ENCODE measurements at regions not wholly inside any gene's neighbourhood (a gene's known extent, or its start where the extent isn't known, plus 50 kb on each side); places are given as distances from the start of the nearest gene placed in this dataset.

- Histone ChIP-seq H3K27ac (ENCODE audit: low read depth, low read length) (no peak overlapping the region), H3K4me3 (ENCODE audit: low read depth, low read length) (no peak overlapping the region), H3K9me3 (ENCODE audit: control insufficient read depth, insufficient read depth, low read length) (peaks cover 22% of the 10 kb centered on the region), H3K27me3 (ENCODE audit: control insufficient read depth, insufficient read depth, low read length) (no peaks in the 10 kb centered on the region)
- TF ChIP-seq, protein P1, sequence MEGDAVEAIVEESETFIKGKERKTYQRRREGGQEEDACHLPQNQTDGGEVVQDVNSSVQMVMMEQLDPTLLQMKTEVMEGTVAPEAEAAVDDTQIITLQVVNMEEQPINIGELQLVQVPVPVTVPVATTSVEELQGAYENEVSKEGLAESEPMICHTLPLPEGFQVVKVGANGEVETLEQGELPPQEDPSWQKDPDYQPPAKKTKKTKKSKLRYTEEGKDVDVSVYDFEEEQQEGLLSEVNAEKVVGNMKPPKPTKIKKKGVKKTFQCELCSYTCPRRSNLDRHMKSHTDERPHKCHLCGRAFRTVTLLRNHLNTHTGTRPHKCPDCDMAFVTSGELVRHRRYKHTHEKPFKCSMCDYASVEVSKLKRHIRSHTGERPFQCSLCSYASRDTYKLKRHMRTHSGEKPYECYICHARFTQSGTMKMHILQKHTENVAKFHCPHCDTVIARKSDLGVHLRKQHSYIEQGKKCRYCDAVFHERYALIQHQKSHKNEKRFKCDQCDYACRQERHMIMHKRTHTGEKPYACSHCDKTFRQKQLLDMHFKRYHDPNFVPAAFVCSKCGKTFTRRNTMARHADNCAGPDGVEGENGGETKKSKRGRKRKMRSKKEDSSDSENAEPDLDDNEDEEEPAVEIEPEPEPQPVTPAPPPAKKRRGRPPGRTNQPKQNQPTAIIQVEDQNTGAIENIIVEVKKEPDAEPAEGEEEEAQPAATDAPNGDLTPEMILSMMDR (IDR thresholded peaks at IDR 0.05; ENCODE audit: low read depth, low read length), result no peak
- no peak for DNase-seq (ENCODE audit: low read depth, low spot score)
- CTCF ChIA-PET, result no interaction called here
- POLR2A ChIA-PET, result no interaction called here
Observed at GRCh38 chr5:7066471-7067235, 329.3 kb upstream of the ADCY2 start.

GRCh38 chr5:7068156-7068555 is 327.8 kb upstream of the ADCY2 start:
- ChIA-PET CTCF (no interaction called here), POLR2A (no interaction called here)
- H3K27me3 ChIP-seq (ENCODE audit: control insufficient read depth, insufficient read depth, low read length), result no peaks in the 10 kb centered on the region
- H3K27ac ChIP-seq (ENCODE audit: low read depth, low read length), result no peak overlapping the region
- DNase-seq (ENCODE audit: low read depth, low spot score), result no peak
- H3K9me3 ChIP-seq (ENCODE audit: control insufficient read depth, insufficient read depth, low read length), result peaks cover 27% of the 10 kb centered on the region
- TF ChIP-seq, protein P1 (IDR thresholded peaks at IDR 0.05; ENCODE audit: low read depth, low read length), result no peak
- no peak overlapping the region for H3K4me3 ChIP-seq (ENCODE audit: low read depth, low read length)

DNA sequence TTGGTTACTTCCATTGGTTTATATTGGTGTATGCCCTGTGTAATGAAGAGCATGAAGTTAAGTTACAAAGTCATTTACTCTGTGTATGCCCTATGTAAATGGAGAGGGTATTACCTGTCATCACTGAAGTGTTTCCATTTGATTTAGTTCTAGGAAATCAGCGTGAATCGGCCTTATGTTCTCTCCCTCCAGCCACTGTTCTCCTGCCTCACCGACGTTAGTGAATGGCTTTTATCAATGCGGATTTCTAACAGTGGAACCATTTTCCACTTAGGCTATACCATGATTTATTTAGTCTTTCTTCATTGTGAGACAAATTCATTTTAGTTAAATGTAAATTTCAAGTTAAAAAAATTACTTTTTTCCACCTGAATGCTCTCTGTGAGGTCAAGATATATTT is 327.0 kb upstream of the ADCY2 start:
- CTCF ChIA-PET, result no interaction called here
- Histone ChIP-seq H3K27ac (ENCODE audit: low read depth, low read length) (no peak overlapping the region), H3K27me3 (ENCODE audit: control insufficient read depth, insufficient read depth, low read length) (no peaks in the 10 kb centered on the region), H3K4me3 (ENCODE audit: low read depth, low read length) (no peak overlapping the region), H3K9me3 (ENCODE audit: control insufficient read depth, insufficient read depth, low read length) (peaks cover 32% of the 10 kb centered on the region)
- DNase-seq (ENCODE audit: low read depth, low spot score), result no peak
- TF ChIP-seq, protein P1 (IDR thresholded peaks at IDR 0.05; ENCODE audit: low read depth, low read length), result no peak
- POLR2A ChIA-PET, result no interaction called here

- TF ChIP-seq, protein P1 (IDR thresholded peaks at IDR 0.05; ENCODE audit: low read depth, low read length), result no peak
- Histone ChIP-seq H3K27me3 (ENCODE audit: control insufficient read depth, insufficient read depth, low read length) (no peaks in the 10 kb centered on the region), H3K9me3 (ENCODE audit: control insufficient read depth, insufficient read depth, low read length) (peaks cover 35% of the 10 kb centered on the region), H3K4me3 (ENCODE audit: low read depth, low read length) (no peak overlapping the region), H3K27ac (ENCODE audit: low read depth, low read length) (no peak overlapping the region)
- no peak for DNase-seq (ENCODE audit: low read depth, low spot score)
- ChIA-PET POLR2A (no interaction called here), CTCF (no interaction called here)
Observed at GRCh38 chr5:7072188-7072587, 323.8 kb upstream of the ADCY2 start.

GRCh38 chr5:7073666-7074065 is 322.3 kb upstream of the ADCY2 start:
- CTCF ChIA-PET, result no interaction called here
- DNase-seq (ENCODE audit: low read depth, low spot score), result no peak
- no peaks in the 10 kb centered on the region for H3K27me3 ChIP-seq (ENCODE audit: control insufficient read depth, insufficient read depth, low read length)
- H3K4me3 ChIP-seq (ENCODE audit: low read depth, low read length), result no peak overlapping the region
- TF ChIP-seq, protein P1 (IDR thresholded peaks at IDR 0.05; ENCODE audit: low read depth, low read length), result no peak
- POLR2A ChIA-PET, result no interaction called here
- peaks cover 41% of the 10 kb centered on the region for H3K9me3 ChIP-seq (ENCODE audit: control insufficient read depth, insufficient read depth, low read length)
- H3K27ac ChIP-seq (ENCODE audit: low read depth, low read length), result no peak overlapping the region

Measured in AG04450 (cell line).